ENCODE measurements at regions not wholly inside any gene's neighbourhood (a gene's known extent, or its start where the extent isn't known, plus 50 kb on each side); places are given as distances from the start of the nearest gene placed in this dataset.

GRCh38 chr20:39523405-39523804 is 561.3 kb downstream of the DHX35 start:
- TF ChIP-seq, protein P1, sequence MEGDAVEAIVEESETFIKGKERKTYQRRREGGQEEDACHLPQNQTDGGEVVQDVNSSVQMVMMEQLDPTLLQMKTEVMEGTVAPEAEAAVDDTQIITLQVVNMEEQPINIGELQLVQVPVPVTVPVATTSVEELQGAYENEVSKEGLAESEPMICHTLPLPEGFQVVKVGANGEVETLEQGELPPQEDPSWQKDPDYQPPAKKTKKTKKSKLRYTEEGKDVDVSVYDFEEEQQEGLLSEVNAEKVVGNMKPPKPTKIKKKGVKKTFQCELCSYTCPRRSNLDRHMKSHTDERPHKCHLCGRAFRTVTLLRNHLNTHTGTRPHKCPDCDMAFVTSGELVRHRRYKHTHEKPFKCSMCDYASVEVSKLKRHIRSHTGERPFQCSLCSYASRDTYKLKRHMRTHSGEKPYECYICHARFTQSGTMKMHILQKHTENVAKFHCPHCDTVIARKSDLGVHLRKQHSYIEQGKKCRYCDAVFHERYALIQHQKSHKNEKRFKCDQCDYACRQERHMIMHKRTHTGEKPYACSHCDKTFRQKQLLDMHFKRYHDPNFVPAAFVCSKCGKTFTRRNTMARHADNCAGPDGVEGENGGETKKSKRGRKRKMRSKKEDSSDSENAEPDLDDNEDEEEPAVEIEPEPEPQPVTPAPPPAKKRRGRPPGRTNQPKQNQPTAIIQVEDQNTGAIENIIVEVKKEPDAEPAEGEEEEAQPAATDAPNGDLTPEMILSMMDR (IDR thresholded peaks at IDR 0.05; ENCODE audit: control insufficient read depth, insufficient read depth, low read depth, low read length, missing control alignments), result no peak
- no peak for DNase-seq (ENCODE audit: low read depth)
- H3K4me3 ChIP-seq (ENCODE audit: control insufficient read depth, low read depth, low read length), result no peak overlapping the region

- DNase-seq (ENCODE audit: low read depth), result no peak
- TF ChIP-seq, protein P1 (IDR thresholded peaks at IDR 0.05; ENCODE audit: control insufficient read depth, insufficient read depth, low read depth, low read length, missing control alignments), result no peak
- H3K4me3 ChIP-seq (ENCODE audit: control insufficient read depth, low read depth, low read length), result no peak overlapping the region
These were observed 556.5 kb downstream of the DHX35 start for GRCh38 chr20:39518654-39519053.

GRCh38 chr20:39516964-39517363 is 554.8 kb downstream of the DHX35 start:
- TF ChIP-seq, protein P1 (IDR thresholded peaks at IDR 0.05; ENCODE audit: control insufficient read depth, insufficient read depth, low read depth, low read length, missing control alignments), result no peak
- H3K4me3 ChIP-seq (ENCODE audit: control insufficient read depth, low read depth, low read length), result no peak overlapping the region
- DNase-seq (ENCODE audit: low read depth), result no peak

GRCh38 chr20:39504710-39505094 is 542.6 kb downstream of the DHX35 start:
- no peak for DNase-seq (ENCODE audit: low read depth)
- TF ChIP-seq, protein P1 (IDR thresholded peaks at IDR 0.05; ENCODE audit: control insufficient read depth, insufficient read depth, low read depth, low read length, missing control alignments), result no peak
- no peak overlapping the region for H3K4me3 ChIP-seq (ENCODE audit: control insufficient read depth, low read depth, low read length)

- no peak for DNase-seq (ENCODE audit: low read depth)
- no peak overlapping the region for H3K4me3 ChIP-seq (ENCODE audit: control insufficient read depth, low read depth, low read length)
- TF ChIP-seq, protein P1 (IDR thresholded peaks at IDR 0.05; ENCODE audit: control insufficient read depth, insufficient read depth, low read depth, low read length, missing control alignments), result no peak
These were observed 542.0 kb downstream of the DHX35 start for GRCh38 chr20:39503902-39504709.

GRCh38 chr20:39492223-39492797 is 530.2 kb downstream of the DHX35 start:
- no peak for DNase-seq (ENCODE audit: low read depth)
- no peak overlapping the region for H3K4me3 ChIP-seq (ENCODE audit: control insufficient read depth, low read depth, low read length)
- TF ChIP-seq, protein P1 (IDR thresholded peaks at IDR 0.05; ENCODE audit: control insufficient read depth, insufficient read depth, low read depth, low read length, missing control alignments), result no peak
